ENCODE measurements at regions not wholly inside any gene's neighbourhood (a gene's known extent, or its start where the extent isn't known, plus 50 kb on each side); places are given as distances from the start of the nearest gene placed in this dataset.
"Not testable (repeated sequence)": the region's sequence is repeated elsewhere in the genome, so short reads cannot be mapped to it uniquely, and the experiment has no call there.

- in situ Hi-C loops (cut with MboI; ENCODE audit: low sequenced_read_pairs): no loop called here
Observed at GRCh38 chr11:42806191-42806590, 505.6 kb upstream of the API5 start.

DNA sequence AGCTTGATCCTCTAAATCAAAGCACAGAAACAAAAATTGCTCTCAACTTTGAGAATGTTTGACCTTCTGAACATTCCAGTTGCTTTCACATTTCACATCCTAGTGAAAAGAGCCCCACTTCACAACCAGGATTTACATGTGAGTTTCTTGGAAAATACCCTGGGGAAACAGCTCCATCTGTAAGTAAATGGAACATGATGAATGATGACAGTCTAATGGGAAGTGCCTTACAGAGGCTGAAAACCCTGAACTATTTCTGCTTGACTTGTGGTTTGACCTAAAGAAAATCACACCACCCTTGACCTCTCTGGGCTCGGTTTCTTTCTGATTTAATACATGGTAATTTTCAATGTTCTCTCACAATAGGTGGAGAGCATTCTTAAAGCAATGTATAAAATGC lies 499.4 kb upstream of the API5 start:
- in situ Hi-C loops (cut with MboI; ENCODE audit: low sequenced_read_pairs): no loop called here

GRCh38 chr11:42812960-42813359 lies 498.8 kb upstream of the API5 start:
- in situ Hi-C loops (cut with MboI; ENCODE audit: low sequenced_read_pairs): no loop called here

DNA sequence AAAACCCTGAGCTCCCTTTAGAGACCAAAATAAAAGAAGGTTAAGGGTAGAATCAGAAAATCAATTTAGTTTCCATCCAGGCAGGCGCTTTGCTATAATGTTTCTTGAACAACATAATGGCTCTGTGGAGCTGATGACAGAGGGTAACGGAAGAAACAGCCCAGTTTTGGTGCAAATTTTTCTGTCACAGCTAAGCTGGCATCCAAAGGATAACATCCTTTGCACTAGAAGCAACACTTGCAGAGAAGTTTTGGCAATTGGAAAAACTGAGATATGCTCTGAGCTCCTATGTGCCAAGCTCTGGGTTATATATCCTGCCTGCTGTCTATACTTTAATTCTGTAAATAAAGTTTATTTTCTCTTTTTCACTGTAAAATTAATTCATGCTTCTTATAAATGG lies 495.3 kb upstream of the API5 start:
- in situ Hi-C loops (cut with MboI; ENCODE audit: low sequenced_read_pairs): no loop called here

GRCh38 chr11:42819126-42819525 lies 492.7 kb upstream of the API5 start:
- in situ Hi-C loops (cut with MboI; ENCODE audit: low sequenced_read_pairs): no loop called here

DNA sequence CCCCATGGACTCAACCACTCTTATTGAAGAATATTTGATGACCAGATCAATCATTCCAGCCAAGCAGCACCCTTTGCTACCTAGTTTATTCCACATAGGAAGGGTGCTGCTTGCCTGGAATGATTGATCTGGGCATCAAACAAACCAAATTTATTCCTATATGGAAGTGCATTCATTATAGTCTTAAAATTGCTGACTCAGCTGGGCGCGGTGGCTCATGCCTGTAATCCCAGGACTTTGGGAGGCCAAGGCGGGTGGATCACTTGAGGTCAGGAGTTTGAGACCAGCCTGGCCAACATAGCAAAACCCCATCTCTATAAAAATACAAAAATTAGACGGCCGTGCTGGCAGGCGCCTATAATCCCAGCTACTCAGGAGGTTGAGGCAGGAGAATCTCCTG lies 489.6 kb upstream of the API5 start:
- in situ Hi-C loops (cut with MboI; ENCODE audit: low sequenced_read_pairs): not testable (repeated sequence)

DNA sequence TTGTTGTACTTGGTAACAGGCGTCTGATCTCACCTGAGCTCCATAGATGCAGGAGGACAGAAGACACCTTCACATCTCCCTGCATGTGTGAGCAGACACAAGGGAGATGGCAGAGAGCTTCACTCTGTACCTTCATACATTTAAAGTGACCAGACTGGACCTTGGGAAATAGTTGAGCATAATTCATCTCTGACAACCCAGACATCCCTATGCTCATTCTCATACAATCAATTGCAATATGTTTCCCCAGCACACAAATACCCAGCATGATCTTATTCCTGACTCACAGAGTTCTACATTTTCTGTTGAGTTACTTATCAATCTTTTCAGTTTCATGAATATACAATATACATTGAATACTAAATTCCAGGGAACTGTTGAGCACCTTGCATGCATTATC lies 488.2 kb upstream of the API5 start:
- in situ Hi-C loops (cut with MboI; ENCODE audit: low sequenced_read_pairs): no loop called here

- in situ Hi-C loops (cut with MboI; ENCODE audit: low sequenced_read_pairs): no loop called here
Observed at GRCh38 chr11:42824067-42824466, 487.7 kb upstream of the API5 start.

GRCh38 chr11:42825598-42825997 lies 486.2 kb upstream of the API5 start:
- in situ Hi-C loops (cut with MboI; ENCODE audit: low sequenced_read_pairs): no loop called here

DNA sequence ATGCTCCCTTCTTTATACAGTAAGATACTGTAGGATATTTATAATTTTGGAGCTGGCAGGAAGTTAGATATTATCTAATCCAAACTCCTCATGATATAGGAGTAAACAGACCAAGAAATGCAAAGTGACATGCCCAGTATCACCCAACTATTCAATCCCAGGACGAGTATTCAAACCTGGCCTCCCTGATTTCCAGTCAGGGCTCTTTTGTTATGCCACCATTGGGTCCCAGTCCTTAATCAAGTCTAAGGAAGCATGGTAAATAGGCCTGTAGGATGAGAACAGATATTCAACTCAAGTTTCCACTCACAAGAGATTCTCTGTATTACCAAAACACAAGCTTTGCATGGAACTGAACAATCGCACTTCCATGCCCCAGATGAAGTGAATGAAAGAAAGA lies 484.0 kb upstream of the API5 start:
- in situ Hi-C loops (cut with MboI; ENCODE audit: low sequenced_read_pairs): no loop called here

DNA sequence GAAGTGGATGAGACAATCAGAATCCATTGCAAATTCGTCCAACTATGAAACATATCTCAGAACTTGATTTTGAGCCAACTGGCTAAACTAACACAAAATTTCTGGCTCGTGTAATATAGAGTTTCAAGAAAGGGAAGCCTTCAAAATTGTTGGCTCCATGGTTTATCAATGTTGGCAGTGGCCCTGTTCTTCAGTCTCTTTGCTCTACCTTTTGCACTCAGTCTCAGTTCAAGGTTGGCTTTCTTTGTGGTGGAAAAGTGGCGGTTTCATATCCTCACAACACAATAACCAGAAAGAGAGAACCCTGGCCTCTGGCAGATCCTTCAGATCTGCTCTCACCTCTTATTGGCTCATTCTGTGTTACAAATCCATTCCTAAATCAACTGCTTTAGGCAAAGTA lies 473.8 kb upstream of the API5 start:
- in situ Hi-C loops (cut with MboI; ENCODE audit: low sequenced_read_pairs): no loop called here

GRCh38 chr11:42840176-42840829 lies 471.5 kb upstream of the API5 start:
- in situ Hi-C loops (cut with MboI; ENCODE audit: low sequenced_read_pairs): no loop called here

DNA sequence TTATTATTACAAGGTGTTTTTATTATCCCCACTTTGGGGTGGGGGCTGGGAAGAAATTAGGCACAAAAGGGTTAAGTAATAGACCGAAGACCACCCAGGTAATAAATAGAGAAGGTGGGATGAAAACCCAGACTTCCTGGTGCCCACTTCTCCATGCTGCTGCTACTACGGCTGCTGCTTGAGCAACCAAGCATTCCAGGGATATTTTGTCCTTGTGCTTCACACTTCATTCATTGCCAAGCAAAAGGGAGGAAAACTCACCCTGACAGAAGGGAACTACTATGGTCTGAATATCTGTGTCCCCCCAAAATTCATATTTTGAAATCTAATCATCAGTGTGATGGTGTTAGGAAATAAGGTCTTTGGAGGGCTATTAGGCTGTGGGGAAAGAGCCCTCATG lies 470.9 kb upstream of the API5 start:
- in situ Hi-C loops (cut with MboI; ENCODE audit: low sequenced_read_pairs): no loop called here

DNA sequence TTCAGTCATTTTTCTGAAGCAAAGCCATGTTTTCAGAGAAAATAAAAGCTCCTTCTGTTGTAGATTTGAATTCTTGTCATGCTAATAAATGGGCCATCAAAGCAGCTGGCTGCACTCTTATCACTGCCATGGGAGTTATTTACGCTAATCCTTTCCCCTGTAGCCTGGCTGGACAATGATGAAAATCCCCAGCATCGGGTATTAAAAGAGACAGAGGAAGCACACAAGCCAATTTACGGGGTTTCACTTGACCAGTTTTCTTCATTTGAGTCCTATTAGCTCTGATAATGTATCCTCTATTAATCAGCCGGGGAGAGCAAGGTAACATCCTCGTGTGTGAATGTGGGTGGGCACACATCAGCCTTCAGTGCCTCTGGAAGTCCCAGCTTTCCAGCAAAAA lies 470.2 kb upstream of the API5 start:
- in situ Hi-C loops (cut with MboI; ENCODE audit: low sequenced_read_pairs): no loop called here

DNA sequence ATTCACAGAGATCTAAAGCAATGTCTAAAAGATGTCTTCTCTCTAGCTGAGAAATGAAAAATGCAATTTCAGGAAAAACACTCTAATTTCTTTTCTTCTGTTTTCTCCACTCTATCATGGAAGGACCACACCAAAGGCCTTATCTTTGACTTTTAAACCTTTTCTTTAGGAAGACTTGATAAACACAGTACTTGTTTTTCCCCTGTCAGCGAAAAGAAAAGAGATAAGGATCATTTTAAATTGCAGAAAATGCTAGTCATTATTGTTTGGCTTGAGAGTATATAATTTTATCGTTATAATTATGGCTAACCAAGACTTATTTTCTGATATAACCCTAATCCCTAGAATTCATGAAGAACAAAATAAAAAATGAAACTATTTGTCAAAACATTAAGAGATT lies 462.4 kb upstream of the API5 start:
- in situ Hi-C loops (cut with MboI; ENCODE audit: low sequenced_read_pairs): no loop called here

DNA sequence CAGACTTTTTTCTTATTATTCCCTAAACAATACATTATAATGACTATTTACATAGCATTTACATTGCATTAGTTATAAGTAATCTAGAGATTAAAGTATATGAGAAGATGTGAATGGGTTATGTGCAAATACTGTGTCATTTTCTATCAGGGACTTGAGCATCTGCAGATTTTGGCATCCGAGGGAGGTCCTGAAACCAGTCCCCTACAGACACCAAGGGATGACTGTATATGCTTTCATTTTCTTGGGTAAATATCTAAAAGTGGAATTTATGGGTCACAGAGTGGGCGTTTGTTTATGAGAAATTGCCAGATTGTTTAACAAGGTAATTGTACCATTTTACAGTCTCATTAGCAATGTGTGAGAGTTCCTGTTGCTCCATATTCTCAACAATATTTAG lies 454.5 kb upstream of the API5 start:
- in situ Hi-C loops (cut with MboI; ENCODE audit: low sequenced_read_pairs): no loop called here

GRCh38 chr11:42870480-42870879 lies 441.3 kb upstream of the API5 start:
- in situ Hi-C loops (cut with MboI; ENCODE audit: low sequenced_read_pairs): no loop called here

GRCh38 chr11:42873800-42874405 lies 437.9 kb upstream of the API5 start:
- in situ Hi-C loops (cut with MboI; ENCODE audit: low sequenced_read_pairs): not testable (repeated sequence)

GRCh38 chr11:42881335-42881734 lies 430.5 kb upstream of the API5 start:
- in situ Hi-C loops (cut with MboI; ENCODE audit: low sequenced_read_pairs): not testable (repeated sequence)

- in situ Hi-C loops (cut with MboI; ENCODE audit: low sequenced_read_pairs): no loop called here
Observed at GRCh38 chr11:42890773-42891172, 421.0 kb upstream of the API5 start.

DNA sequence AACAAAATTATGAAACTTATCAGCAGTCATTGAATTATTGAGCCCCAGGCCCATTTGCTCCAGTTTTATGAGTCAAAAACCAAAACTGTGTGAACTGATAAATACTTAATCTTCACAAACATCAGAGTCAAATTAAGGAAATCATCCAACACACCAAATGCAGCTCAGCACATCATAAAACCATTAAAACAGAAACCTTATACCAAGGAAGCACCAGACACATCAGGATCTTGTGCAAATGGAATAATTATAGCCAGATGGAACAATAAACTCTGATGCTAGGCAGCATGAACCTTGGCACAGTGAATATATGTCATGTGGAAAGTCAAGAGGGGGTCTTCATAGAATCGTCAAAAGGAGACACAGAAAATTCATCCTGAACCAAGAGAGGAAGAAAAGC lies 410.7 kb upstream of the API5 start:
- in situ Hi-C loops (cut with MboI; ENCODE audit: low sequenced_read_pairs): no loop called here

- in situ Hi-C loops (cut with MboI; ENCODE audit: low sequenced_read_pairs): no loop called here
Observed at GRCh38 chr11:42906226-42906625, 405.6 kb upstream of the API5 start.

DNA sequence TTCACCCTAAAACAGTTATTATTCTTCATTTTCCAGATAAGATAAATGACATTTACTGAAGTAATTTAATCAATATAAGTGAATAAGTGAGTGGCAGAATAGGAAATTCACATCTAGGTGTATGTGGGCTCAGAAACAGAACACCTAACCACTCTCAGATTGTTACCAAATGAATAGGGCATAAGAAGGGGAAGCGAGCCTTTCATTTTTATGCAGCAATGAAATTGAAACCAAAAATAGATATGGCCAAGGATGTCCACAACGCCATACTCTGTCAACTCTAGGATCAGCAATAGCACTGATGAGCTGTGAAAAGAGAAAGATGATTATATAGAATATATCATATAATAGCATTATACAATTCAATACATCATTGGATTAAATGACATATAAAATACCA lies 398.1 kb upstream of the API5 start:
- in situ Hi-C loops (cut with MboI; ENCODE audit: low sequenced_read_pairs): no loop called here

All from HL-60/S4 treated with phorbol 12-myristate 13-acetate at 8.2 ng/mL for 4 days and 3 days (cell line).